Endodermal cell (in vitro differentiated cells): ENCODE measurements at regions not wholly inside any gene's neighbourhood (a gene's known extent, or its start where the extent isn't known, plus 50 kb on each side); places are given as distances from the start of the nearest gene placed in this dataset.

Source experiments
- DNase-seq: peaks from one replicate; pipeline ENCODE4 v3.0.0-alpha.2; 2017
- H3K27ac ChIP-seq: 2 replicates; pipeline ENCODE4 v1.5.1; 2013; ENCODE audit warnings: mild to moderate bottlenecking, low read depth, low read length, moderate library complexity
- H3K27me3 ChIP-seq: 2 replicates; pipeline ENCODE4 v1.6.1; 2013; ENCODE audit warnings: mild to moderate bottlenecking, low read length, moderate library complexity; ENCODE audit not compliant: insufficient read depth, control insufficient read depth, poor library complexity, severe bottlenecking
- H3K36me3 ChIP-seq: 2 replicates; pipeline ENCODE4 v1.7.0; 2013; ENCODE audit warnings: mild to moderate bottlenecking, low read length, moderate library complexity; ENCODE audit not compliant: control insufficient read depth, insufficient read depth
- H3K4me1 ChIP-seq: one replicate; pipeline ENCODE4 v1.7.0; 2013; ENCODE audit warnings: low read length; ENCODE audit not compliant: control insufficient read depth, insufficient read depth
- H3K4me3 ChIP-seq: 2 replicates; pipeline ENCODE4 v1.5.1; 2013; ENCODE audit warnings: mild to moderate bottlenecking, low read length, moderate library complexity
- H3K9ac ChIP-seq: 2 replicates; pipeline ENCODE4 v1.6.1; 2013; ENCODE audit warnings: mild to moderate bottlenecking, low read length, moderate library complexity; ENCODE audit not compliant: poor library complexity, severe bottlenecking; ENCODE audit errors: extremely low read depth
- H3K9me3 ChIP-seq: 2 replicates; pipeline ENCODE4 v1.6.1; 2013; ENCODE audit warnings: mild to moderate bottlenecking, low read length, moderate library complexity; ENCODE audit not compliant: control insufficient read depth
- H3K27ac Mint-ChIP-seq: 2 replicates; pipeline ENCODE4 v1.8.0; 2020; ENCODE audit warnings: mixed read lengths
- H3K27me3 Mint-ChIP-seq: 2 replicates; pipeline ENCODE4 v1.8.0; 2021; ENCODE audit warnings: mild to moderate bottlenecking, mixed read lengths; ENCODE audit not compliant: insufficient read depth
- H3K36me3 Mint-ChIP-seq: 2 replicates; pipeline ENCODE4 v1.8.0; 2020; ENCODE audit warnings: low read depth, mixed read lengths
- H3K4me1 Mint-ChIP-seq: 2 replicates; pipeline ENCODE4 v1.8.0; 2020; ENCODE audit warnings: mixed read lengths
- H3K4me3 Mint-ChIP-seq: 2 replicates; pipeline ENCODE4 v1.8.0; 2020; ENCODE audit warnings: mild to moderate bottlenecking, moderate library complexity, mixed read lengths
- H3K9me3 Mint-ChIP-seq: 2 replicates; pipeline ENCODE4 v1.8.0; 2020; ENCODE audit warnings: mild to moderate bottlenecking, mixed read lengths
- WGBS, 2 experiments: methylation state at CpG; one replicate each; pipeline versions ENCODE4 v1.1.5 to v1.1.7; 2013; ENCODE audit warnings: missing lambda C conversion rate in 2 of 2, mixed read lengths in 1 of 2; ENCODE audit not compliant: insufficient coverage in 1 of 2, insufficient read length in 1 of 2; 5-methylcytosine and 5-hydroxymethylcytosine counted together
- TF ChIP-seq, protein P1 (sequence below): fragments of 200-600 bp; sonication (generic); conservative IDR thresholded peaks from 2 replicates; pipeline ENCODE4 v1.5.0; 2021; ENCODE audit warnings: antibody characterized with exemption, mild to moderate bottlenecking

DNA sequence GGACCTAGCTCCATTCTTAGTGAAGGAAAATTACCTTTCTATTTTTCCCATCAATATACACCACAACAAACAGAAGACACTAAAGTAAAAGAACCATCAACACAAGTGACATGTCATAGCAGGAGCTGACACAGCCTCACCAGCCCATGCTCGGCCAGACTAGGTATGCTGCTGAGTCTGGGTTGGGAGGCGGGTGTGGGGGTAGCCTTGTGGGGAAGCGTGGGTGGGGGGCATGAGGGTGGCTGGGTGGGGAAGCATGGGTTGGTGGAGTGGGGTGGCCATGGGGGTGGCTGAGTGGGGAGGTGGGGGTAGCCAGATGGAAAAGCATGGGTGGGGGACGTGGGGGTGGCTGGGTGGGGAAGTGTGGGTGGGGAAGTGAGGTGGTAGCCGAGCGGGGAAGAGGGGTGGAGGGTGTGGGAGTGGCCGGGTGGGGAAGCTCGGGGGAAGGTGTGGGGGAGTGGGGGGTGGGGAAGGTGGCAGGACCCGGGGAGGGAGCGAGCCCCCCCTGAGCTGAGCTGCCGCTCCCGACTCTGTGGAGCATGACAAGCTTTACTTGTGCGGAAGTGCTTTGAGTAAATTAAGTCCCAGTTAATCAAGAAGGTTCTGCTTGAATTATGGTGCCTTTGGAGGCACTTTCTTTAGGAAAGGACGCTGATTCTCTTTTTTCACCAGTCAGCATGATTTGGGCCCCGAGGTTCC is 294.6 kb upstream of the ZNF32 start:
- DNase-seq = peak; percentile 11
- peaks cover 6% of the 10 kb centered on the region for H3K4me1 Mint-ChIP-seq
- H3K27ac Mint-ChIP-seq = no peak overlapping the region
- H3K4me3 Mint-ChIP-seq = no peak overlapping the region
- TF ChIP-seq, protein P1, sequence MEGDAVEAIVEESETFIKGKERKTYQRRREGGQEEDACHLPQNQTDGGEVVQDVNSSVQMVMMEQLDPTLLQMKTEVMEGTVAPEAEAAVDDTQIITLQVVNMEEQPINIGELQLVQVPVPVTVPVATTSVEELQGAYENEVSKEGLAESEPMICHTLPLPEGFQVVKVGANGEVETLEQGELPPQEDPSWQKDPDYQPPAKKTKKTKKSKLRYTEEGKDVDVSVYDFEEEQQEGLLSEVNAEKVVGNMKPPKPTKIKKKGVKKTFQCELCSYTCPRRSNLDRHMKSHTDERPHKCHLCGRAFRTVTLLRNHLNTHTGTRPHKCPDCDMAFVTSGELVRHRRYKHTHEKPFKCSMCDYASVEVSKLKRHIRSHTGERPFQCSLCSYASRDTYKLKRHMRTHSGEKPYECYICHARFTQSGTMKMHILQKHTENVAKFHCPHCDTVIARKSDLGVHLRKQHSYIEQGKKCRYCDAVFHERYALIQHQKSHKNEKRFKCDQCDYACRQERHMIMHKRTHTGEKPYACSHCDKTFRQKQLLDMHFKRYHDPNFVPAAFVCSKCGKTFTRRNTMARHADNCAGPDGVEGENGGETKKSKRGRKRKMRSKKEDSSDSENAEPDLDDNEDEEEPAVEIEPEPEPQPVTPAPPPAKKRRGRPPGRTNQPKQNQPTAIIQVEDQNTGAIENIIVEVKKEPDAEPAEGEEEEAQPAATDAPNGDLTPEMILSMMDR = no peak
- WGBS, 2 experiments = 87 to 95% methylated on average over 7 to 12 of the region's 15 CpGs
- Histone ChIP-seq H3K27me3 (no peaks in the 10 kb centered on the region), H3K36me3 (no peaks in the 10 kb centered on the region), H3K27ac (no peak overlapping the region), H3K4me1 (no peaks in the 10 kb centered on the region), H3K9ac (no peak overlapping the region), H3K4me3 (no peak overlapping the region), H3K9me3 (no peaks in the 10 kb centered on the region)
- no peaks in the 10 kb centered on the region for H3K27me3 Mint-ChIP-seq
- no peaks in the 10 kb centered on the region for H3K36me3 Mint-ChIP-seq
- peaks cover 4% of the 10 kb centered on the region for H3K9me3 Mint-ChIP-seq

DNA sequence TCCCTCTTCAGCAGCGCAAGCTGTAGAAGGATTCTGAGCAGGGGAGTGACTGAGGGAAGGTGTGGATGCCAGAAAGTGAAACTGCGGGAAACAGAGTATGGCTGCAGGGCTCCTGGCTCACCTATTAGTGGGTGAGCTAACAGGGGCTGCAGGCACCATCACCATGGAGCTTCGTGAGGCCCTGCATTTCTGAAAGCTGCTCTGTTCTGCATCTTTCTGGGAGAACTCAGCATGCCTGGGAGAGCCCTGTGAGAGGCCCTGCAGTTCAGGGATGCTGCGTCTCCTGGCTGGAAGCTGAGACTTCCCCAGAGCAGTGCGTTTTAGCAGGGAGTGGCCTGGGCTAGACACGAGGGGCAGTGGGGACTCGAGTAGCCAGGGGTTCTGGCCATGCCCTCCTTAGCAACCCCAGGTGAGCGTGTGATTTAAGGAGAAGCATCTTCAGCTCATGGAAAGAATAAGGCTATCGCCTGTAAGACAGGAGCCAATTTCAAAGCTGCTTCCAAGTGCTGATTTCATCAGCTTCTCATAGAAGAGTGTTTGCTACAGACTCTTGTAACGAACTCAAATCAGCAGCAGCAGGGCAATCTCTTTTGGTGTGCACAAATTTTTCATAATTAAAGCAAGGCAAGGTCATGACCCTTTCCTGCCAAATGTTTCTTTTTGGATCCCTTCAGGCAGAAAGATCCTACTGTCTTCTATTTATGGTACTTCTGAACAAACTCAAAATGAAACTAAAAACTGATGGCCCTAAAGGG is 293.6 kb upstream of the ZNF32 start:
- H3K27me3 Mint-ChIP-seq = no peaks in the 10 kb centered on the region
- TF ChIP-seq, protein P1 = no peak
- Histone ChIP-seq H3K4me1 (no peaks in the 10 kb centered on the region), H3K9me3 (no peaks in the 10 kb centered on the region), H3K27me3 (no peaks in the 10 kb centered on the region), H3K36me3 (no peaks in the 10 kb centered on the region), H3K9ac (no peak overlapping the region), H3K27ac (no peak overlapping the region), H3K4me3 (no peak overlapping the region)
- peaks cover 6% of the 10 kb centered on the region for H3K4me1 Mint-ChIP-seq
- DNase-seq = peak; percentile 41
- H3K4me3 Mint-ChIP-seq = no peak overlapping the region
- no peaks in the 10 kb centered on the region for H3K36me3 Mint-ChIP-seq
- WGBS, 2 experiments = 87% methylated on average over 9 to 10 of the region's 10 CpGs
- peaks cover 4% of the 10 kb centered on the region for H3K9me3 Mint-ChIP-seq
- H3K27ac Mint-ChIP-seq = no peak overlapping the region

DNA sequence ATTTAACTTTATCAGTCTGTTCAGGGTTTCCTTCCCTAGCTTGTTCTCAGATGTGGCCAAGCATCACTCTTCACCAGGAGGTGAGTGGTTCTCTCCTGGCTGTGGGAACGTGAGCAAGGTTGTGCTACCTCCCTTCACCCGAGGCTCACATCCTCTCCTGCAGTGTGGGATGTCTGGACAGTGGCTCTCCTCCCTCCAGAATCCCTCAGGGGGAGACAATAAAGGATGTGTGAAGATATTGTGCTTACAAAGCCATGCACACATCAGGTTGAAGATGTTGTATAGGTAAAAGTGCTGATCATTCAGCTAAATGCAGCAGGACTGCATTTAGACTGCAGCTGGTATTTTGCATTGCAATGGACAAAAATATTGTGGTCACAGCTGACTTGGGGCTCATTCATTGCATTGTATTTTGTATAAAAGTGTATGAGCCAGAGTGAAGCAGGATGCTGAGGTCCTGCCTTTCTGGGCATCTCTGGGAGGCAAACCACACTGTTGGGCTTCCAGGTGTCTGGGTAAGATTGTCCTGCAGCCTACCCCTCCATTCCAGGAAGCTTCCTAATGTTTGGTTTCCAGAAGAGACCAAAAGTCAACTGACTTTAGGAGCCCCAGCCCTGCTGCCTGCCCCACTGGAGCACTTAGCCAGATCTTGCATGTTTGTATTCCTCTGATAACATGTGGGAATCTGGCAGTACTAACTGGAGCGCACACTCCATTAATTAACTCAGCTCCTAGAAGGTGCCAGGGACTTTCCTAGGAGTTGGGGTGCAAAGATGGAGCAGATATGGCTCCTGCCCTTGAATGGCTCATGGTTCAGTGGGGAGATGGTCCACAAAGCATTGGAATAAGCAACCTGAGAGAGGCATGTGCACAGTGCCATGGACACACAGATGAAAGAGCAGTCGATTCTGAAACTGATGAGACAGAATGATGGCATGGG is 292.5 kb upstream of the ZNF32 start:
- Mint-ChIP-seq H3K27ac (no peak overlapping the region), H3K36me3 (no peaks in the 10 kb centered on the region), H3K4me1 (peaks cover 6% of the 10 kb centered on the region), H3K27me3 (no peaks in the 10 kb centered on the region), H3K9me3 (peaks cover 4% of the 10 kb centered on the region), H3K4me3 (no peak overlapping the region)
- no peak overlapping the region for H3K27ac ChIP-seq
- H3K9me3 ChIP-seq = no peaks in the 10 kb centered on the region
- TF ChIP-seq, protein P1 = no peak
- peak; percentile 16 for DNase-seq
- no peaks in the 10 kb centered on the region for H3K36me3 ChIP-seq
- H3K9ac ChIP-seq = no peak overlapping the region
- H3K4me3 ChIP-seq = no peak overlapping the region
- 90 to 96% methylated on average over 2 to 4 of the region's 4 CpGs for WGBS, 2 experiments
- H3K4me1 ChIP-seq = no peaks in the 10 kb centered on the region
- no peaks in the 10 kb centered on the region for H3K27me3 ChIP-seq
